Retinal pigment epithelial cell (primary cell): ENCODE measurements at regions not wholly inside any gene's neighbourhood (a gene's known extent, or its start where the extent isn't known, plus 50 kb on each side); places are given as distances from the start of the nearest gene placed in this dataset.
A peak's percentile ranks its signal among the peaks of the same experiment; 100 is the strongest.

ENCODE experiments used
- DNase-seq: peaks from one replicate; pipeline ENCODE4 v3.0.0-alpha.2; 2010; ENCODE audit warnings: low read depth
- H3K4me3 ChIP-seq: 2 replicates; pipeline ENCODE4 v1.5.1; 2011; ENCODE audit warnings: mild to moderate bottlenecking, low read length, control low read depth, moderate library complexity
- CTCF ChIP-seq: conservative IDR thresholded peaks from 2 replicates; pipeline ENCODE4 v1.5.1; 2011; ENCODE audit warnings: low read depth, low read length, control low read depth, inconsistent platforms

- no peak for DNase-seq
- H3K4me3 ChIP-seq: no peak overlapping the region
- TF ChIP-seq CTCF: no peak
Observed at GRCh38 chr6:108767418-108768165, 80.6 kb upstream of the ARMC2 start.

- DNase-seq: peak; percentile 32
- H3K4me3 ChIP-seq: no peak overlapping the region
- TF ChIP-seq CTCF: no peak
Observed at GRCh38 chr6:108768166-108768555, 80.1 kb upstream of the ARMC2 start.

GRCh38 chr6:108768792-108769524 is 79.3 kb upstream of the ARMC2 start:
- no peak for TF ChIP-seq CTCF
- no peak overlapping the region for H3K4me3 ChIP-seq
- no peak for DNase-seq

GRCh38 chr6:108771421-108771820 is 76.8 kb upstream of the ARMC2 start:
- H3K4me3 ChIP-seq: no peak overlapping the region
- TF ChIP-seq CTCF: no peak
- no peak for DNase-seq

GRCh38 chr6:108774555-108774954 is 73.7 kb upstream of the ARMC2 start:
- no peak overlapping the region for H3K4me3 ChIP-seq
- TF ChIP-seq CTCF: no peak
- DNase-seq: no peak

GRCh38 chr6:108777536-108777935 is 70.7 kb upstream of the ARMC2 start:
- no peak for TF ChIP-seq CTCF
- H3K4me3 ChIP-seq: no peak overlapping the region
- no peak for DNase-seq
